ENCODE measurements at regions not wholly inside any gene's neighbourhood (a gene's known extent, or its start where the extent isn't known, plus 50 kb on each side); places are given as distances from the start of the nearest gene placed in this dataset.
A peak's percentile ranks its signal among the peaks of the same experiment; 100 is the strongest.

DNA sequence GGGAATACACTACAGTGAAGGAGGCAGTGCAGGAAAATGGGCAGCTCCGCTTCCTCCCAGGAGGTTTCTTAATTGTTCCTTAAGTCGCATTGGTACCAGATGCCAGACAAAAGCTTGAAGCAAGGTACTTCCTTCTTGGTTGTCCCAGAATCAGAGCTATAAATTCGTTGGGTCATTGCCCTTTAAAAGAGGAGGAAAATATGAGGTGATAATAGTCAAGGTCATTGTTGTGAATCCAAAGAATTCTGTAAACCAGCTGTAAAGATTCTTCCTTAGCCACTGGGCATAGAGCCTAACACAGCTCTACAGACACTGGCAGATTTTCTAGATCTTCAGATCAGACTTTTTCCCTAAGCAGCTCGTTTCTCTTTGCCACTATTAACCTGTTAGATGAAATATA lies 444.1 kb upstream of the TLE4 start:
- no peak for DNase-seq

DNA sequence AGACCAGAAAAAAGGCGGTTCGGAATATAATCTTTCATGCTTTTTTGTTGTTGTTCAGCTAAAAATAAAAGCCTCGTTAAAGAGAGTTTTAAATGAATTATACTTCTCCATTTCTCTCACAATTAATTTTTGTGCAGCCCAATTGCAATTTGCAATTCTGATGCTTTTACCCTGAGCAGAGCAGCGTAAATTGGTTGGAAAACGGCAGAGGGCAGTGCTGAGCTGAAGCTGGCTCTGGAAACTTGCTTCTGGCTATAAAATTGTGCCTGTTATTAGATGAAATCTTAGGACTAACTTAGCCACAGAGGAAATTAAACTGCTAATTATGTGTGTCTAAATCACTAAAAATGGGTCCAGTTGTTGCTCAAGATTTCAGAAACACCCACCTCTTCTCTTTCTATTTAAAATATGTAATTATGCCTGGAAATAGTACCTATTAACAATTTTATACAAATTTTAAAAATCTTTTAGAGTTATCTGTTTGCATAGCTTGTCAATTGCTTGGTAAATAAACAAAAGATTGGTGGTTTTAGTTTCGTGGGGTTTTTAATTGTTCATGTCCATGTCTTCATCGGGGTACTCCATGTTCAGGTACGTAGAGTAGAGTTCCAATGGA lies 441.8 kb upstream of the TLE4 start:
- DNase-seq, result peak; percentile 21

DNA sequence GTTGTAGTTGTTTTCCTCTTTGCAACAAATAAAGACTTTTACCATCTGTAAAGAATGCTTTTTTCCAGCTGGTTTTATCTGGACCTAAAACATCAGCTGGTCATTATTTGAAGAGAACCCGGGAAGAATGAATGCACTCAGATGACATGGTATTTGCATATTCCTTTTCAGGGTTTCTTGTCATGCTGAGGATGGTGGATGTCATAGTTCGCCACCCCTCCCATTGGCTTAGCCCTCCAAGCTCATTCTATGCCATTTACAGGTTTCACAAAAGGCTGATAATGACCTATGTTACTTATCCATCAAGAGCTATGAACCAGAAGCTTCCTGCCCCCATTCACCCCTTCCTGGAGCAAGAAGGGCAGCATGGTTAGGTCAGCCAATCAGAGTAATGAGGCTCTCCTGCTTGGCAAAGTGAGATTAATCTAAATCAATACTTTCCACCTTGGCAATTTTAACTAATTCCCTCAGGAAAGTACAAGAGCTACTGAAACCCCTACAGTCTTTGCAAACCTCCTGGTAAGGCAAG lies 440.5 kb upstream of the TLE4 start:
- no peak for DNase-seq

DNA sequence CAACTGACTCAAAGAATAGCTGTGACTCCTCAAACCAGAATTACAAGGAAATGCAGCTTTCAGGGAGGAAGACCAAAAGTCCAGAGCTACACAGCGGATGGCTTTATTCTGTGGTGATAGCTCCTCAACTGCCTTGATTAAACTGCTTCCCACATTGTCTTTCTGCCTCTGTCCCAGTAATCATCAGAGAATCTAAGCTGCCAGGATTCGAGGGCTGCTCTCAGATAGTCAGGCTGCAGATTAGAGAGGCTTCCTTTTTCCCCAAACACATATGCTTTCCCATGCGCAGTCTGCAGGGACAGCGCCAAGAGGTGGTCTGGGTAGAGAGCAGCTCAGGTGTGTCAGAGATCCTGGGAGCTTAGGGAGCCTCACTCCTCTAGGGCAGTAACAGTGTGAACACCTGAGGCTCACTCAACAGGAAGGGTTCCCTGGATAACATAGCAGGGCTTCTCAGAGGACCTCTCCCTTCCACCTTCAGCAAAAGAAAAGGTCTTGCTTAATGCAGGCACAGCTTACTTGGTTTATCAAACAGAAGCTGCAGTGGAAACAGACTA lies 439.9 kb upstream of the TLE4 start:
- no peak for DNase-seq

DNA sequence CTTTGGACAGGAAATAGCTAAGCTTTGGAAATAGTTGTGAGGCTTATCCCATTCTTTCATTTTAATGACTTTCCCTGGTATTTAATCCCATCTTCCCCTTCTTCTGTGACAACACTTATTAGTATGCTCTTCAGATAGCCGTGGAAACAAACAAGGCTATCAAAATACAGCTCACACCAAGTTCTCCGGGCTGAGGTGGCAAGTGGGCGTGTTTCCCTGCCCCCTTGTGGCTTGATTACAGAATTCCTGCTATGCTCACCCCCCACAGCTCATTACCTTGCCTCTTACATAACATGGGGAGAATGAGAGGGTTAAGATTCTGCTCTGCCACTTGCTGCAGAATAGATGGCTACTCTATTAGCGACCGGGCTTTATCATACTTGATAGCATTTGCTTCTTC lies 437.1 kb upstream of the TLE4 start:
- DNase-seq, result peak; percentile 20

DNA sequence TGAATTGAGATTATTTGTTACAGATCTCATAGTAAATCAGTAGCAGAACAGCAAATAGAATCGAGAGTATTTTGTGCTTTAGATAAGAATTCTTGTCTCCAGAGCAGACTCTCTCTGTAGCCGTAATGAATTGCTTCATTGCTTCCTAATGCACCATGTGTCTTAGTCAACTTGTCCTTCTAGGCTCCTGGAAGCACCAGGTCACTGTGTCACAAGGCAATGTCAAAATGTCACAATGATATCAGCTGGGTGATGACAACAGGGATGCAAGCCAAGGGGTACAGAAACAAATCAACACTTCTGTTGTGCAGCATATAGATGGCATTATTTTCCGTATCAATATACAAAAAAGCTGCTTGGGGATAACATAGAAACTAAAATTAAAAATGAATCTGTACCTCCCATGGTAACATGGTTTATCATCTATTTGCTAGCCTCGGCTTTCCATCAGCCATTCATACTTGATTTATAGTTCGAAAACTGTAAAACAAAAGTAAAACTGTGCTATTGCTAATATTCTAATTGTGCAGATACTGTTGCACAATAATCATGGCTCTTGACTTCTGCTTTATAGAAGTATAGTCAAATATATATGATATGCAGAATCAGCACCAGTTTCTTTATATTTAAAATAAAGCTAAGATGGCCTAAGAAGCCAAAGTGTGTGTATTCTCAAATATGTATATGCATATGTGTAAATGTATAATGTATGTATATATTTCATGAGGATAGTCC lies 435.9 kb upstream of the TLE4 start:
- no peak for DNase-seq

DNA sequence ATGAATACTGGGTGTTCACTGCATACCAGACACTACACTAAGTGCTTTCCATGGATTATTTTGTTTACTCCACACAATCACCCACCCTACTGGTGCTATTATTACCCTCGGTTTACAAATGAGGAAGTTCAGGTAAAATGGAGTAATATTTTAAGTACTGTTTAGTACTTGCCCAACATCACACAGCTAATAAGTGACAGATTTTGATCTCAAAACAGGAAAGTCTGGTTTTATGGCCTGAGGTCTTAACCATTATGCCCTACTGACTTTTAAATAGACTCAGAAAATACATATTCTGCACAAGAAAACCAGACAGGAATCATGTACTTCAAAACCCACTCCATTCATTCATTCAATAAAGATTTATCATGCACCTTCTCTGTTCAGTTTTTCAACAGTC lies 431.0 kb upstream of the TLE4 start:
- no peak for DNase-seq

DNA sequence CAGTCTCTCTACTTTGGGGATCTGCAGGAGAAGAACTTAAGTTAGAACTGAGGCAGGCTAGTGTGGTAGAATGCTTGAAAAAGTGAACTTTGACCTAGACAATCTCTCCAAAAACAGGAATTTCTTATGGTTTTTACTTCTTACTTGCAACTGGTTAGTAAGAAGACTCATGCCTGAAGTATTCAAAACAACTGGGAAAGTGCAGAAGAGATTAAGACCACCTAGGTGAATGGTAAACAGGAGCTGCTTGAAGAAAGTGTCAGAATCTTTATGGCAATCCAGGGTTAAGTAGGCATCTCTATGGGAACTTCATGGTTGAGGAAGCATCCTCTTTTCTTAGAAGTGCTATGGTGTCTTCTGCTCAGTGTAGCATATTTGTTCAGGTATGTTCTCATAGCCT lies 428.6 kb upstream of the TLE4 start:
- no peak for DNase-seq

DNA sequence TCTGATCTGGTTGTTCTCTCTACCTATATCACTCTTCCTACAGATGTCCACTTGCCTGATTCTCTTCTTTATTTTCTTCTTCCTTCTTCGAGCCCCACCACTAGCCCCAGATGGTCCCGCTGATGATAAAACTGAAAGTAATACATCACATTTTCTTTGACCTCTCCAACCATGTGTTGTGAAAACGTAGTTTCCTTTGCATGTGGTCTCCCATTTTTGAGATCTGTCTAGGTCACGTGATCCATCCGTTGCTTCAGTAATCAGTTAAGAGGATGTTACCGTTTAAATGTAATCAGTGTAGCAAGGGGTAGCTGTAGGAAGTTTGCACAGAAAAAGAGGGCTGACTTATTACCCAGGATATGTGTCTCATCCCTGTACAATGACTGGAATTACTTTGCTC lies 426.3 kb upstream of the TLE4 start:
- DNase-seq, result no peak

DNA sequence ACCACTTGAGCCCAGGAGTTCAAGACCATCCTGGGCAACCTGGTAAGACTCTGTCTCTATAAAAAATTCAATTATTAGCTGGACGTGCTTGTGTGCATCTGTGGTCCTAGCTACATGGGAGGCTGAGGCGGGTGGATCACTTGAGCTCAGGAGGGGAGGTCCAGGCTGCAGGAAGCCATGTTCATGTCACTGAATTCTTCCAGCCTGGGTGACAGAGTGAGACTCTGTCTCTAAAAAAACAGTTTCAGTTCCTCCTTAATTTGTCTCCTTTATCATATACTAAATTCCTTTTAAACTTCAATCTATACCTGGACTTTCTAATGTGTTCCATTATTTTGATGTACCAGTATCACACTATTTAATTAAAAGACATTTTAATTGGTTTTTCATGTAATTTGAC lies 422.2 kb upstream of the TLE4 start:
- no peak for DNase-seq

DNA sequence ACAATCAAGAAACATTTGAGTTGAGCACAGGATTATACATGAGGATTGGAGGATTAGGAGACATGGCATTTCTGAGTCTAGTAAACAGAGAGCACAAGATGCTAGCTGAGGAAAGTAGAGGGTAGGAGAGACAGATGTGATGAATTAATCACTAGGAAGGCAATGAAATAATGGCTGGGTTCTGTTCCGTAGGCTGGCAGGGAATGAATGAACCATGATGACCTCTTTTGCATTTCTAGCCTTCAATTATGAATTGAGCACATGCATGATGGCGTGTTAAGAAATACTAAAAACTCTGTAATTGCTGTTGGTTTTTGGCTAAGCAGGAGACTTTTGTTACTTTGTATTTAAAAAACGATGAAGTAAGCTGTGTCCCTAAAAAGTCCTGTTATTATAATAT lies 420.0 kb upstream of the TLE4 start:
- DNase-seq, result no peak

DNA sequence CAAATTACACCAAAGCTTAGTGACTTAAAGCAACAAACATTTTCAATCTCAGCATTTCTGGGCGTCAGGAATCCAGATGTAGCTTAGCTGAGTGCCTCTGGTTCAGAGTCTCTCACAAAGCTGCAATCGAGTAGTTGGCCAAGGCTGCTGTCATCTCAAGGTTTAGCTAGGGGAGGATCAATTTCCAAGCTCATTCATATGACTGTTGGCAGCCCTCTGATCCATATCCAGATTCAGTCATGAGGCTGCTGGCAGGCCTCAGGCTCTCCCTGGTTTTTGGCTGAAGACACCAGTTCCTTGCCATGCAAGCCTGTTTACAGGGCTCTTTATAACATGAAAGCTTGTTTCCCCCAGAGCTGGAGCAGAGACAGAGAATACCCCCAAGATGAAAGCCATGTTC lies 419.5 kb upstream of the TLE4 start:
- DNase-seq, result no peak

DNA sequence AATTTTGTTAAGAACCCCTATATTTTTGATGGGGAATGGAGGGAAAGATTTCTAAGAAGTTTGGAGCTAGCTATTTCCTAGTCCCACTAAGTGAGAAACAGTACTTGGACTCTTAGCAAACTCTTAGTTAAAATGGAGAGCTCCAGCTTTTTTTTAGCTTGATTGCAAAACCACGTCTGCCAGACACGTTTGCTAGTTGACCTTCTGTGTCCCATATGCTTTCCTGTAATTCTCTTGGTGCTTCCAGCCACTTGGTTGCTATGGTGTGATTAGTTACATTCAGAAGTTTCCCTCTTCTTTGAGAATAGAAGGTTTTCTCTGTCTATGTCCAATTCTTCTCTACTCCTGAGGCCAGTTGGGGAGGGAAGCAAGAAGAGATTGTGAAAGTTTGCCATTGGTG lies 417.0 kb upstream of the TLE4 start:
- no peak for DNase-seq

DNA sequence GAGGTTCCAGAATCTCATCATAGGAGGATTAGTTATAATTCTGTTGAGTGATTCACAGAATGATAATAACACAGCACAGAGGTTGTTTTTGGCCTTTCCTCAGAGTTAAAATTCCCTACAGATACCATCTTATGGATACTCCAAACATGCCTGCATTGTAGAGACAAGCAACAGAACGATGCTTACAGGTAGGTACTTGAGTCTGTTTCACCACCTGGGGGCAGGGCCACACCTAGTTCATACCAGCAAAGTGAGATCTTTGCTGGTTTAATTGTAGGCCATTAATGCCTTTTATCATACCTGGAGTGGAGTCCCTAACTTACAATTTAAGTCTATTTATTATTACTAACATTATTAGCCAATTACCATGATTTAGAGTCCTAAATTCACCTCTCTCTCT lies 416.5 kb upstream of the TLE4 start:
- DNase-seq, result no peak

DNA sequence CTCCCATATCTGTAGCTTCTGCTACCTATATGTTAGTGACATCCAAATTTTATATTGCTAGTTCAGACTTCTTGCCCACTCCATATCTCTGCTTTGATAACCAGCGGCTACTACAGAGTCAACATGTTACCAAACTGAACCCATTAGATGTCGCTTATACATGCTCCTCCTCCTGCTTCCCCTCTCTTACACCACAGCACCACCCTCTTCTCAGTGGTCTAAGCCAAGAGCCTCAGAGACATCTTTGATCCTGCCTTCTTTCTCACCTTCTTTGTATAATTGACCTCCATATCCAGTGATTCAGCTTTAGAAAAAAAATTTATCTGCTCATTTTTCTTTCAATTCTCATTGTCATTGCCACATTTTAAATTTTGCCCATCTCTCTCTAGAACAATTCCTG lies 408.2 kb upstream of the TLE4 start:
- no peak for DNase-seq

DNA sequence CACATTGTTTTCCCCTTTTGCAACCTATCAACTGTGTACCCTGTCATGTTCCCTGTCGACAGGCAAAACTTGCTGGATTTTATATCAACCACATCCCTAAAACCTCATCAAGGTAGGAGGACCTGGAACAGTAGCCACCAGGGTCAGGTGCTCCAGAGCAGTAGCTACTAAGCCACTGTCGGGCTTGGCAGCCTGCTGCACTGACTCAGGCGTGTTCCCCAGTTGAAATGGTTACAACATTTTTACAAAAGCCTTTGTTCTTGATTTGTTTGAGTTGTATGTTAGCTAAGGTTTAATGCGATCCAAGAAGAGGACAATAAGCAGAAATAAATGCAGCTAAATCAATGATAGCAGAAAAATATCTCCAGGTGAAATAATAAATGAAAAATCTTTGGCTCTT lies 407.4 kb upstream of the TLE4 start:
- no peak for DNase-seq

DNA sequence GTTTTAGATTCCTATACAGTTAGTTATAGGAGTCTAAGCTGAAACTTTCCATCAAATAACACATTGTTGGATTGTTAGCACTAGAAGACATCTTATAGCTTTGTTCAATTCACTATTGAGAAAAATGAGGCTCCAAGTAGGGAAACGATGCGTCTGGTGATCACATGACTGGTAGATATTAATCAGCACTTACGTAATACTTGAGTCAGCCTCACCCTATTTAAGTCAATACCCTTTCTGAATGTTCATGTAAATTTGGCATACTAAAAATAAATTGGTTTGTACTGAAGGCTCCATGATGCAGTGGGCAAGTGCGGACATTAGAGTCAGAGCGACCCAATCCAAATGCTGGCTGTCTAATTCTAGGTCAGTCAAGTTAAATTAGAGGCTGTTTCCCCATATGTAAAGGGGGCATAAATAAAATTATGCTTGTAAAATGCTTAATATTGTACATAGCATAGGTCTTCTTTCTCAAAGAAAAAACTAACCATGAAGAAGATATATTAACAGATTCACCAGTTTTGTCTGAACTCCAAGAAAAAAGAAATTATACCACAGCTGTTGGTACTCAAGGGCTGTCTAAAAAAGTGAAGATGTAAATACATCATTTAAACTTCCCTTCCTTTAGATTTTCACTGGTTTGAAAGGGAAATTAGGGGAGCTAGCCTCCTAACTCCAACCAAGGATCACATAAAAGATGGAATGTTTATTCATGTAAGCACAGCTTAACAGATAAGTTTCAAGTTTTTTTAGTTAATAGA lies 406.6 kb upstream of the TLE4 start:
- no peak for DNase-seq

DNA sequence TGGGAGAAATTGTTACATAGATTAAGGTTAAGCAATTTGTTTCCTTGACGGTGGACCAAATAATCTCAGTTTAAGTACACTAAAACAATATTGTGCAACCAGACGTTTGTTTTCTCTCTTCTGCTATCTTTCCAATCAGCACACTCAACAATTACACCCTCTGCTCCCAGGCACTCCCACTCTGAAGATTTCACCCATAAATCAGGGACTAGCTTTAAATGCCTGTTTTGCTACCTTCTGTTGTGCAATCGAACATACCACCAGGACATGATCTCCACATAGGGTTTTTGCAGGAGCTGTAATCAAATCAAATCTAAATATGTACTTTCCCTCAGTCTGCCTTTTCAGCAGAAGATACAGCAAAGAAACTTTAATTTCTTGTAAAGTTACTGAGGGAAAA lies 405.8 kb upstream of the TLE4 start:
- DNase-seq, result no peak

DNA sequence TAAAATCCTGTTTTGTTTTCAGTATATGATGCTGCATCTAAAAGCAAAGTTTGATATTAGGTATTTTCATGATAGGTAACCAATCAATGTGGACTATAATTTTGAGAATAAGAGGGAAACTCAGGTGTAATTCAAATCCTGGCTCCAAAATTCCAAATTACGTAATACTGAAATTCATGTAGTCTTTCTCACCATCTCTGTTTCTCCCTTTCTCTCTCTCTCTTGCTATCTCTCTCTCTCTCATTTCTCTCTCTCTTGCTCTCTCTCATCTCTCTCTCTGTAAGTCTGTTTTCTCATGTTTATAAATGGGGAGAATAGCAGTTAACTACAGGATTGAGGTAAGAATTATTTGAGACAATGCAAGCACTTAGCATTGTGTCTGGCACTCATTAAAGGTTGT lies 401.1 kb upstream of the TLE4 start:
- DNase-seq, result no peak

DNA sequence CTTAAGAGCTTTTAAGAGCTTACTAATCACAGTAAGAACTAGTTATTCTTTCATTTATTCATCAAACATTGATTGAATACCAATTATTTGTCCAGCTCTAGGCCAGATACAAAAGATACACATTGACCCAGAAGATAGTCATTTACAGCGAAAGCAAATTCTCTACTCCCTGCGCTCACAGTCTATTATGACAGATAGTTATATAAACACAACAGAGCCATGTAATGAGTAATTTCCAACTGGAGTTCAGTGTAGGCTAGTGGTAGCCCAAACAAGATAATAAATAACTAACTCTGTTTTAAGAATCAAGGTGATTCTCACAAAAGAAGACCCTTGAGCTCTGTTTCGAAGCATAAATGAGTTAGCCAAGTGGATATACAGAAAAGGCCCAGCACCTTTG lies 397.8 kb upstream of the TLE4 start:
- DNase-seq, result no peak

DNA sequence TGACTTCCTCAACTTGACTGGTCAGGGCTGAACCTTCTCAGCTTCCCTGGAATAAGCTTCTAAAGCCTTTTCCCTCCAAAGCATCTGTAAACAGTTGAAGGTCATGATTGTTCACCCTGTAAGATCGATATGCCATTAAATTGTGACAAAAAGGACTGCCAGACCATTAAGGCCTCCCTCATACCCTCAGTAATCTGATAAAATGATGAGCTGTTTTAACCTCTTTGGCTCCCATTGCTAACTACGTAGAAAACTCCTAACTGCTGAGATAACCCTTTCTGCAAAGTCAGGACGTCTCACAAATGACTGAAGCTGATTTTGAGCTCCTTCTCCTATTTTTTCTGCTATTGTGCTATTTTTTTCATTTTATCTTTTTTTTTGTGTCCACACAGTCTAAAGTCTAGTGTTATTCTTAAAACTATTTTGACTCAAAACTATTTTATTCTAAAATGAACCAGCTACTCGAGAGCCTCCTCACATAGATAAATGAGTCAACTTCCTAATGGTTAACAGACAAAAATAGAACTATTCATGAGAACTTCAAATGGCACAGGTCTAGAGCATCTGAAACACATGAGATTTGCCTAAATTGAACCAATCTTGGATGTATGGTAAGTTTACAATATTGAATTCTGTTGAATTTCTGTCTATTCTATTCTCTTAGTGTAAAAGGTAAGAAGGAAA lies 395.6 kb upstream of the TLE4 start:
- DNase-seq, result no peak

DNA sequence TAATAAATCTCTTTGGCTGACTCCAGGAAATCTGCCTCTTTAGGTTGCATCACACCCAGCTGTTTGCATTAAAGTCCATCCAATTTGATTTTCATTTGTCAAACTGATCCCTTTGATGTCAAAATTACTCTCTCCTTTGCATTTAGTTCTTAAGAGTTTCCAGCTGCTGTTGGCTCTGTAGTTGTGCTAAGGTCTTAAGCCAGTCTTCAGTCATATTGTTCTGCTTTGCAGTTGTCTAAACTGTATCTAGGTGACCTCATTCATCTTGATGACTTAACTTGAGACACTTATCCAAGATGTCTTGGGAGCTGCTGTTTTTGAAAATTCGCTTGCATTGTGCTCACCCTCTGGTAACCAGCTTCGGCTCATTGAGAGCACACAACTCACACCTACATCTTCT lies 386.9 kb upstream of the TLE4 start:
- DNase-seq, result no peak

DNA sequence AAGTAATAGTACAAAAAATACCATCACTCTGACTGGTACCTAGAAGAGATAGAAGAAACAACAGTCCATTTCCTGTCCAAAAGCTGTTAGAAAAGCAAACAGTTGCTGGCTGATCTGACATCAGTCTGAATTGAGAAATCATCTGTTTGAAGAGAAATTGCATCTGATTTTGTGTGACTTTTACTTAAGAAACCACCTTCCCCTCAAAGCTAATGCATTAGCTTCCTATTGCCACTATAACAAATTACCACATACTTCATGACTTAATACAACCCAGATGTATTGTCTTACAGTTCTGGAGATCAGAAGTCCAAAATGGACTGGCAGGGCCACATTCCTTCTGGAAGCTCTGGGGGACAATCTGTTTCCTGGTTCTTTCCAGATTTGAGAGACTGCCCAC lies 385.9 kb upstream of the TLE4 start:
- no peak for DNase-seq

Data from kidney glomerular epithelial cell (primary cell).